SU-DHL-6 (cell line): ENCODE measurements at regions not wholly inside any gene's neighbourhood (a gene's known extent, or its start where the extent isn't known, plus 50 kb on each side); places are given as distances from the start of the nearest gene placed in this dataset.

Source experiments
- CTCF ChIP-seq: fragments of 200-600 bp; sonication (generic); IDR thresholded peaks from one replicate; pipeline ENCODE4 v1.5.1; 2017; ENCODE audit warnings: antibody characterized with exemption, mild to moderate bottlenecking, low read length, moderate library complexity; ENCODE audit not compliant: insufficient read depth, poor library complexity, severe bottlenecking
- EZH2phosphoT487 ChIP-seq: fragments of 200-600 bp; sonication (generic), shearing (Covaris generic); conservative IDR thresholded peaks from 2 replicates; pipeline ENCODE4 v1.6.1; 2018; ENCODE audit warnings: mild to moderate bottlenecking, antibody characterized with exemption, low read length, moderate library complexity, mixed read lengths

- TF ChIP-seq CTCF (no peak), EZH2phosphoT487 (no peak)
Observed at GRCh38 chr5:92991581-92992067, 589.4 kb downstream of the NR2F1-AS1 start.
